LNCaP clone FGC (cell line): ENCODE measurements at regions not wholly inside any gene's neighbourhood (a gene's known extent, or its start where the extent isn't known, plus 50 kb on each side); places are given as distances from the start of the nearest gene placed in this dataset.
"Not testable (repeated sequence)": the region's sequence is repeated elsewhere in the genome, so short reads cannot be mapped to it uniquely, and the experiment has no call there.

Source experiments
- DNase-seq: peaks from one replicate; pipeline ENCODE4 v3.0.0-alpha.2; 2011; ENCODE audit warnings: low read depth
- H3K4me3 ChIP-seq: 2 replicates; pipeline ENCODE4 v1.5.1; 2011; ENCODE audit warnings: mild to moderate bottlenecking, low read depth, low read length, control low read depth
- CTCF ChIP-seq: IDR thresholded peaks from 2 replicates; pipeline ENCODE4 v1.5.1; 2012; ENCODE audit warnings: mild to moderate bottlenecking; ENCODE audit not compliant: control insufficient read depth, insufficient read depth; ENCODE audit errors: extremely low read depth

- no peak overlapping the region for H3K4me3 ChIP-seq
- TF ChIP-seq CTCF = no peak
- DNase-seq = no peak
Observed at GRCh38 chr7:124246262-124246863, 213.5 kb upstream of the TMEM229A start.

- not testable (repeated sequence) for H3K4me3 ChIP-seq, DNase-seq
Observed at GRCh38 chr7:124244469-124244868, 211.6 kb upstream of the TMEM229A start.

- no peak for TF ChIP-seq CTCF
- DNase-seq = no peak
- no peak overlapping the region for H3K4me3 ChIP-seq
Observed at GRCh38 chr7:124219681-124220080, 186.8 kb upstream of the TMEM229A start.

- no peak overlapping the region for H3K4me3 ChIP-seq
- DNase-seq = no peak
- TF ChIP-seq CTCF = no peak
Observed at GRCh38 chr7:124208642-124209041, 175.8 kb upstream of the TMEM229A start.

GRCh38 chr7:124208173-124208572 is 175.3 kb upstream of the TMEM229A start:
- H3K4me3 ChIP-seq = no peak overlapping the region
- no peak for TF ChIP-seq CTCF
- DNase-seq = no peak

GRCh38 chr7:124205526-124205925 is 172.7 kb upstream of the TMEM229A start:
- DNase-seq = no peak
- no peak overlapping the region for H3K4me3 ChIP-seq
- no peak for TF ChIP-seq CTCF

- no peak for TF ChIP-seq CTCF
- no peak overlapping the region for H3K4me3 ChIP-seq
- DNase-seq = no peak
Observed at GRCh38 chr7:124202546-124202945, 169.7 kb upstream of the TMEM229A start.
